ENCODE measurements at regions not wholly inside any gene's neighbourhood (a gene's known extent, or its start where the extent isn't known, plus 50 kb on each side); places are given as distances from the start of the nearest gene placed in this dataset.

- TF ChIP-seq CTCF (IDR thresholded peaks at IDR 0.05; ENCODE audit: poor library complexity), result no peak
- TF ChIP-seq EZH2 (IDR thresholded peaks at IDR 0.05; ENCODE audit: borderline replicate concordance), result no peak
- no peak for TF ChIP-seq EZH2phosphoT487 (IDR thresholded peaks at IDR 0.05; ENCODE audit: low read depth, severe bottlenecking, unreplicated experiment)
These were observed 310.6 kb upstream of the EDIL3 start for GRCh38 chr5:84695330-84695729.

Measured in hepatocyte (in vitro differentiated cells).